H9 (cell line): ENCODE measurements at regions not wholly inside any gene's neighbourhood (a gene's known extent, or its start where the extent isn't known, plus 50 kb on each side); places are given as distances from the start of the nearest gene placed in this dataset.

Experiments
- DNase-seq: peaks from one replicate; pipeline ENCODE4 v3.0.0-alpha.2; 2017
- H2AFZ ChIP-seq: one replicate; pipeline ENCODE4 v1.6.1; 2013; ENCODE audit warnings: mild to moderate bottlenecking, low read length, control low read depth, moderate library complexity
- H2AK5ac ChIP-seq: 2 replicates; pipeline ENCODE4 v1.6.1; 2013; ENCODE audit warnings: low read length, control low read depth, mixed read lengths; ENCODE audit not compliant: insufficient read length
- H2BK120ac ChIP-seq: one replicate; pipeline ENCODE4 v1.6.1; 2013; ENCODE audit warnings: low read depth, mild to moderate bottlenecking, low read length, control low read depth, inconsistent platforms; ENCODE audit not compliant: poor library complexity, severe bottlenecking
- H2BK12ac ChIP-seq: 2 replicates; pipeline ENCODE4 v1.6.1; 2013; ENCODE audit warnings: low read length, control low read depth, mixed read lengths, low read depth; ENCODE audit not compliant: insufficient read length
- H2BK15ac ChIP-seq: 2 replicates; pipeline ENCODE4 v1.6.1; 2013; ENCODE audit warnings: low read depth, low read length, control low read depth
- H2BK20ac ChIP-seq: one replicate; pipeline ENCODE4 v1.6.1; 2013; ENCODE audit warnings: low read depth, mild to moderate bottlenecking, low read length, control low read depth, inconsistent platforms; ENCODE audit not compliant: poor library complexity, severe bottlenecking
- H2BK5ac ChIP-seq: 2 replicates; pipeline ENCODE4 v1.6.1; 2013; ENCODE audit warnings: low read length, control low read depth, mixed read lengths; ENCODE audit not compliant: insufficient read length
- H3K14ac ChIP-seq: 2 replicates; pipeline ENCODE4 v1.6.1; 2013; ENCODE audit warnings: low read length, control low read depth; ENCODE audit not compliant: insufficient read depth
- H3K18ac ChIP-seq: 2 replicates; pipeline ENCODE4 v1.6.1; 2013; ENCODE audit warnings: low read depth, mild to moderate bottlenecking, mixed read lengths, low read length, control low read depth; ENCODE audit not compliant: insufficient read length
- H3K23ac ChIP-seq: 2 replicates; pipeline ENCODE4 v1.6.1; 2013; ENCODE audit warnings: low read length, control low read depth, mixed read lengths, low read depth; ENCODE audit not compliant: insufficient read length
- H3K23me2 ChIP-seq: 2 replicates; pipeline ENCODE4 v1.6.1; 2013; ENCODE audit warnings: low read depth, mild to moderate bottlenecking, mixed read lengths, low read length, control low read depth; ENCODE audit not compliant: insufficient read length, poor library complexity, severe bottlenecking
- H3K27ac ChIP-seq: 2 replicates; pipeline ENCODE4 v1.5.1; 2013; ENCODE audit warnings: low read length, control low read depth, mixed read lengths, low read depth; ENCODE audit not compliant: insufficient read length
- H3K27me3 ChIP-seq: 2 replicates; pipeline ENCODE4 v1.6.1; 2013; ENCODE audit warnings: low read length, control low read depth, inconsistent platforms; ENCODE audit not compliant: insufficient read depth
- H3K4ac ChIP-seq: 2 replicates; pipeline ENCODE4 v1.6.1; 2013; ENCODE audit warnings: low read depth, mild to moderate bottlenecking, control low read depth, inconsistent platforms, low read length, moderate library complexity
- H3K4me1 ChIP-seq: 2 replicates; pipeline ENCODE4 v1.6.1; 2013; ENCODE audit warnings: low read length, control low read depth, inconsistent platforms; ENCODE audit not compliant: insufficient read depth
- H3K4me2 ChIP-seq: 2 replicates; pipeline ENCODE4 v1.6.1; 2013; ENCODE audit warnings: low read length, control low read depth, mixed read lengths; ENCODE audit not compliant: insufficient read length, insufficient read depth
- H3K56ac ChIP-seq: 2 replicates; pipeline ENCODE4 v1.6.1; 2013; ENCODE audit warnings: low read depth, mild to moderate bottlenecking, mixed read lengths, low read length, control low read depth; ENCODE audit not compliant: insufficient read length
- H3K79me1 ChIP-seq: 2 replicates; pipeline ENCODE4 v1.6.1; 2013; ENCODE audit warnings: low read depth, mild to moderate bottlenecking, moderate library complexity, low read length, control low read depth, inconsistent platforms; ENCODE audit not compliant: insufficient read depth, poor library complexity, severe bottlenecking
- H3K79me2 ChIP-seq: 2 replicates; pipeline ENCODE4 v1.6.1; 2013; ENCODE audit warnings: low read length, control low read depth, inconsistent platforms; ENCODE audit not compliant: insufficient read depth
- H3K9ac ChIP-seq: 2 replicates; pipeline ENCODE4 v1.6.1; 2013; ENCODE audit warnings: low read length, control low read depth, mixed read lengths; ENCODE audit not compliant: insufficient read length; ENCODE audit errors: extremely low read depth
- H3K9me3 ChIP-seq: one replicate; pipeline ENCODE4 v1.6.1; 2013; ENCODE audit warnings: low read depth, low read length, inconsistent platforms; ENCODE audit not compliant: control insufficient read depth
- H3T11ph ChIP-seq: one replicate; pipeline ENCODE4 v1.6.1; 2013; ENCODE audit warnings: mild to moderate bottlenecking, low read length, control low read depth, inconsistent platforms
- H4K20me1 ChIP-seq: one replicate; pipeline ENCODE4 v1.6.1; 2013; ENCODE audit not compliant: control insufficient read depth, insufficient read length, insufficient read depth
- H4K5ac ChIP-seq: 2 replicates; pipeline ENCODE4 v1.6.1; 2013; ENCODE audit warnings: low read depth, mild to moderate bottlenecking, mixed read lengths, low read length, control low read depth; ENCODE audit not compliant: insufficient read length
- H4K8ac ChIP-seq: replicated peaks from 2 replicates; pipeline ENCODE4 v1.6.1; 2013; ENCODE audit warnings: low read length, control low read depth, mixed read lengths, low read depth; ENCODE audit not compliant: insufficient read length
- H4K91ac ChIP-seq: 2 replicates; pipeline ENCODE4 v1.6.1; 2013; ENCODE audit warnings: low read depth, mild to moderate bottlenecking, moderate library complexity, mixed read lengths, low read length, control low read depth; ENCODE audit not compliant: insufficient read length
- H3K27ac Mint-ChIP-seq, 3 experiments: 2 replicates in 2 of 3; 3 replicates in 1 of 3; pipeline ENCODE4 v1.8.0; 2020 to 2021; ENCODE audit warnings: mixed read lengths in 3 of 3, mild to moderate bottlenecking in 1 of 3, moderate library complexity in 1 of 3
- H3K27me3 Mint-ChIP-seq: 2 replicates; pipeline ENCODE4 v1.8.0; 2021; ENCODE audit warnings: low read depth, mild to moderate bottlenecking, moderate library complexity, mixed read lengths
- H3K36me3 Mint-ChIP-seq, 3 experiments: 2 replicates in 2 of 3; 3 replicates in 1 of 3; pipeline ENCODE4 v1.8.0; 2020 to 2021; ENCODE audit warnings: low read depth in 3 of 3, mixed read lengths in 3 of 3; ENCODE audit not compliant: insufficient read depth in 1 of 3
- H3K4me1 Mint-ChIP-seq, 2 experiments: 2 replicates each; pipeline ENCODE4 v1.8.0; 2020; ENCODE audit warnings: mixed read lengths in 2 of 2
- H3K4me3 Mint-ChIP-seq, 2 experiments: 2 replicates in 1 of 2; 3 replicates in 1 of 2; pipeline ENCODE4 v1.8.0; 2020 to 2021; ENCODE audit warnings: mild to moderate bottlenecking in 2 of 2, mixed read lengths in 2 of 2, moderate library complexity in 1 of 2
- H3K9me3 Mint-ChIP-seq, 2 experiments: 2 replicates in 1 of 2; 3 replicates in 1 of 2; pipeline ENCODE4 v1.8.0; 2020; ENCODE audit warnings: mild to moderate bottlenecking in 2 of 2, mixed read lengths in 2 of 2, moderate library complexity in 1 of 2
- CTCF ChIP-seq: fragments of 200-600 bp; sonication (generic); conservative IDR thresholded peaks from 3 replicates; pipeline ENCODE4 v1.8.0; 2021; ENCODE audit warnings: antibody characterized with exemption, mild to moderate bottlenecking
- WGBS: extraction: QIAGEN DNeasy Blood & Tissue Kit; methylation state at CpG from one replicate; pipeline ENCODE4 v1.1.7; 2013; ENCODE audit warnings: missing lambda C conversion rate, low lambda C conversion rate, mixed read lengths; ENCODE audit not compliant: insufficient read length; ENCODE audit errors: extremely low coverage; 5-methylcytosine and 5-hydroxymethylcytosine counted together

GRCh38 chr15:26374806-26375205 is 398.1 kb downstream of the GABRB3 start:
- H3K27ac ChIP-seq = no peak overlapping the region
- no peaks in the 10 kb centered on the region for H3K4me1 ChIP-seq
- no peaks in the 10 kb centered on the region for H3K23me2 ChIP-seq
- peaks cover 7 to 11% of the 10 kb centered on the region in 2 experiments; a peak in 4 of 5 replicates for H3K9me3 Mint-ChIP-seq
- no peak overlapping the region for H2BK120ac ChIP-seq
- no peak for DNase-seq
- H4K5ac ChIP-seq = no peak overlapping the region
- H2AK5ac ChIP-seq = no peak overlapping the region
- H3K27ac Mint-ChIP-seq = no peak overlapping the region
- no peak overlapping the region for H3K4ac ChIP-seq
- no peak for TF ChIP-seq CTCF
- WGBS = no CpG with 5 or more reads among the region's 1 CpG
- no peak overlapping the region for H2BK15ac ChIP-seq
- no peaks in the 10 kb centered on the region for H3K79me1 ChIP-seq
- no peak overlapping the region for H3K18ac ChIP-seq
- no peaks in the 10 kb centered on the region for H3K79me2 ChIP-seq
- H3T11ph ChIP-seq = no peak overlapping the region
- no peak overlapping the region for H4K8ac ChIP-seq
- H3K14ac ChIP-seq = no peak overlapping the region
- H4K20me1 ChIP-seq = no peaks in the 10 kb centered on the region
- H3K23ac ChIP-seq = no peak overlapping the region
- H3K9me3 ChIP-seq = no peaks in the 10 kb centered on the region
- no peak overlapping the region for H2BK5ac ChIP-seq
- no peaks in the 10 kb centered on the region for H3K27me3 ChIP-seq
- H3K9ac ChIP-seq = no peak overlapping the region
- H3K27me3 Mint-ChIP-seq = peaks cover 6% of the 10 kb centered on the region
- H2BK12ac ChIP-seq = no peak overlapping the region
- H2AFZ ChIP-seq = no peak overlapping the region
- H2BK20ac ChIP-seq = no peak overlapping the region
- peaks cover 2 to 3% of the 10 kb centered on the region in 2 experiments; a peak in 1 of 4 replicates for H3K4me1 Mint-ChIP-seq
- H3K36me3 Mint-ChIP-seq = peaks cover 0 to 5% (median 2%) of the 10 kb centered on the region in 3 experiments; a peak in 4 of 7 replicates
- H4K91ac ChIP-seq = no peak overlapping the region
- no peak overlapping the region for H3K4me3 Mint-ChIP-seq
- no peak overlapping the region for H3K56ac ChIP-seq
- H3K4me2 ChIP-seq = no peak overlapping the region
